SK-N-SH treated with all-trans-retinoic acid at 6 μM for 48 hours (cell line): ENCODE measurements at regions not wholly inside any gene's neighbourhood (a gene's known extent, or its start where the extent isn't known, plus 50 kb on each side); places are given as distances from the start of the nearest gene placed in this dataset.

Experiments
- ATAC-seq: fragments of 200-7000 bp; cut with Tn5 transposase; 3 replicates; pipeline ENCODE4 v1.9.1; 2020; ENCODE audit warnings: mild to moderate bottlenecking, moderate library complexity
- ARNTL ChIP-seq: fragments of 450-650 bp; formaldehyde crosslinking; IDR thresholded peaks from 2 replicates; pipeline ENCODE4 v1.5.0; 2020; ENCODE audit warnings: low read depth, mild to moderate bottlenecking, moderate library complexity, borderline replicate concordance
- CREB5 ChIP-seq: fragments of 250-450 bp; sonication (Bioruptor Pico); IDR thresholded peaks from 2 replicates; pipeline ENCODE4 v1.5.1; 2020; ENCODE audit warnings: low read depth, mild to moderate bottlenecking, moderate library complexity
- CSDC2 ChIP-seq: fragments of 250-450 bp; sonication (Bioruptor Pico); IDR thresholded peaks from 2 replicates; pipeline ENCODE4 v1.5.0; 2020; ENCODE audit warnings: mild to moderate bottlenecking, moderate library complexity
- ESRRG ChIP-seq: fragments of 250-450 bp; sonication (Bioruptor Pico); IDR thresholded peaks from 2 replicates; pipeline ENCODE4 v1.6.1; 2021; ENCODE audit warnings: mild to moderate bottlenecking
- ISL1 ChIP-seq: fragments of 250-450 bp; sonication (Bioruptor Pico); IDR thresholded peaks from 2 replicates; pipeline ENCODE4 v2.1.2; 2022; ENCODE audit warnings: mild to moderate bottlenecking, moderate library complexity
- OSR1 ChIP-seq: fragments of 250-450 bp; sonication (Bioruptor Pico); IDR thresholded peaks from 2 replicates; pipeline ENCODE4 v1.8.0; 2022; ENCODE audit warnings: moderate library complexity, mild to moderate bottlenecking, inconsistent platforms
- PATZ1 ChIP-seq: fragments of 250-450 bp; sonication (Bioruptor Pico); IDR thresholded peaks from 2 replicates; pipeline ENCODE4 v1.8.0; 2020; ENCODE audit warnings: mild to moderate bottlenecking, moderate library complexity, borderline replicate concordance
- PPARA ChIP-seq: fragments of 250-450 bp; sonication (Bioruptor Pico); IDR thresholded peaks from 2 replicates; pipeline ENCODE4 v1.5.0; 2020; ENCODE audit warnings: mild to moderate bottlenecking, borderline replicate concordance
- RARB ChIP-seq: fragments of 250-450 bp; sonication (Bioruptor Pico); IDR thresholded peaks from 2 replicates; pipeline ENCODE4 v1.8.0; 2021; ENCODE audit warnings: mild to moderate bottlenecking, moderate library complexity
- SNAI2 ChIP-seq: fragments of 250-450 bp; sonication (Bioruptor Pico); IDR thresholded peaks from 2 replicates; pipeline ENCODE4 v1.5.0; 2020; ENCODE audit warnings: mild to moderate bottlenecking, moderate library complexity
- TCF4 ChIP-seq: fragments of 250-450 bp; sonication (Bioruptor Pico); IDR thresholded peaks from 2 replicates; pipeline ENCODE4 v1.8.0; 2021; ENCODE audit warnings: mild to moderate bottlenecking, moderate library complexity, borderline replicate concordance
- TOX ChIP-seq: fragments of 250-450 bp; sonication (Bioruptor Pico); IDR thresholded peaks from 2 replicates; pipeline ENCODE4 v1.8.0; 2021; ENCODE audit warnings: mild to moderate bottlenecking, moderate library complexity, borderline replicate concordance
- ZC3H10 ChIP-seq: fragments of 250-450 bp; sonication (Bioruptor Pico); IDR thresholded peaks from 2 replicates; pipeline ENCODE4 v1.5.1; 2021; ENCODE audit warnings: mild to moderate bottlenecking, moderate library complexity
- ZFP3 ChIP-seq: fragments of 250-450 bp; sonication (Bioruptor Pico); IDR thresholded peaks from 2 replicates; pipeline ENCODE4 v1.5.0; 2020; ENCODE audit warnings: mild to moderate bottlenecking, moderate library complexity
- ZFP30 ChIP-seq: fragments of 450-650 bp; formaldehyde crosslinking; IDR thresholded peaks from 2 replicates; pipeline ENCODE4 v1.5.0; 2022; ENCODE audit warnings: mild to moderate bottlenecking, moderate library complexity
- ZNF70 ChIP-seq: fragments of 450-650 bp; formaldehyde crosslinking; IDR thresholded peaks from 2 replicates; pipeline ENCODE4 v1.5.0; 2020; ENCODE audit warnings: mild to moderate bottlenecking, moderate library complexity
- TF ChIP-seq, protein P1 (sequence below): fragments of 250-450 bp; sonication (Bioruptor Pico); IDR thresholded peaks from 2 replicates; pipeline ENCODE4 v1.8.0; 2021; ENCODE audit warnings: low read depth, mild to moderate bottlenecking, moderate library complexity, borderline replicate concordance
- TF ChIP-seq, protein P2 (sequence below): fragments of 250-450 bp; sonication (Bioruptor Pico); IDR thresholded peaks from 2 replicates; pipeline ENCODE4 v1.5.1; 2021; ENCODE audit warnings: mild to moderate bottlenecking, moderate library complexity
- TF ChIP-seq, protein P3 (sequence below): fragments of 250-450 bp; sonication (Bioruptor Pico); IDR thresholded peaks from 2 replicates; pipeline ENCODE4 v1.5.0; 2020; ENCODE audit warnings: mild to moderate bottlenecking, moderate library complexity

DNA sequence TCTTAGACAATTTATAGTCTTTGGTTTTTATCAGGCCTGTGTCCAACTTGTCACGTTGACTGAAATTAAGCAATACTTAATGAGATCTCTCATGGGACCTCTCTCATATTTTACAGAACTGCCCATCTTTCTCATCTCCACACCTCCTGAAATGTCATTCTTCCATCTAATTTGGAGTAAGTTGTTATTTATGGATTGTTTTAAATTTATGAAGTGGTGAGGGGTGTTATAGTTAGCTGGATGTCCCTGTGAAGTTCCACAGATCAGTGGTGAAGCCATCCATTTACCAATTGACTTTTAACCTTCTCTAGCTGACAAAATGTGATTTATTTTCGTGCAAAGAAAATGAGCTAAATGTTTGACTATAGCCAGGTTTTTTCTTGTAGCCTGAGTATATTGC is 824.9 kb downstream of the KCNJ2 start:
- ATAC-seq = no peak
- no peak for TF ChIP-seq ISL1
- TF ChIP-seq ZFP3 (CRISPR knock-in tag) = no peak
- no peak for TF ChIP-seq TOX (CRISPR knock-in tag)

DNA sequence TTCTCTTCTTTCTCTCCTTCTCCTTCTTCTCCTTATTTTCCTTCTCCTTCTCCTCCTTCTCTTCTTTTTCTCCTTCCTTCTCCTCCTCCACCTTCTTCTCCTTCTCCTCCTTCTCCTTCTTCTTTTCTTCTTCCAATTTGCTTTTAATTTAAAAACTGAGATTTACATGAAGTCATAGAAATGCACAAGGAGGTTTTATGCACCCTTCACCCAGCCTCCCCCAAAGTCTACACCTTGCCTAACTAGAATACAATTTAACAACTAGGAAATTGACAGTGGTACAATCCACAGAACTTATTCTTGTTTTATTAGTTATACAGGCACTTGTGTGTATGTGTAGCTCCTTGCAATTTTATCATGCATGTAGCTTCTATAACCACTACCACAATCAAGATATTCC is 826.7 kb downstream of the KCNJ2 start:
- TF ChIP-seq RARB = no peak
- no peak for TF ChIP-seq ZC3H10 (CRISPR knock-in tag)
- TF ChIP-seq TCF4 = no peak
- TF ChIP-seq PPARA = no peak
- TF ChIP-seq ZNF70 = no peak
- no peak for TF ChIP-seq CREB5 (CRISPR knock-in tag)
- TF ChIP-seq, protein P1, sequence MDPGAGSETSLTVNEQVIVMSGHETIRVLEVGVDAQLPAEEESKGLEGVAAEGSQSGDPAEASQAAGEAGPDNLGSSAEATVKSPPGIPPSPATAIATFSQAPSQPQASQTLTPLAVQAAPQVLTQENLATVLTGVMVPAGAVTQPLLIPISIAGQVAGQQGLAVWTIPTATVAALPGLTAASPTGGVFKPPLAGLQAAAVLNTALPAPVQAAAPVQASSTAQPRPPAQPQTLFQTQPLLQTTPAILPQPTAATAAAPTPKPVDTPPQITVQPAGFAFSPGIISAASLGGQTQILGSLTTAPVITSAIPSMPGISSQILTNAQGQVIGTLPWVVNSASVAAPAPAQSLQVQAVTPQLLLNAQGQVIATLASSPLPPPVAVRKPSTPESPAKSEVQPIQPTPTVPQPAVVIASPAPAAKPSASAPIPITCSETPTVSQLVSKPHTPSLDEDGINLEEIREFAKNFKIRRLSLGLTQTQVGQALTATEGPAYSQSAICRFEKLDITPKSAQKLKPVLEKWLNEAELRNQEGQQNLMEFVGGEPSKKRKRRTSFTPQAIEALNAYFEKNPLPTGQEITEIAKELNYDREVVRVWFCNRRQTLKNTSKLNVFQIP (CRISPR knock-in tag) = no peak
- TF ChIP-seq PATZ1 = no peak
- no peak for TF ChIP-seq ZFP3 (CRISPR knock-in tag)
- TF ChIP-seq ZFP30 = no peak
- no peak for ATAC-seq

GRCh38 chr17:71003736-71004135 is 834.4 kb downstream of the KCNJ2 start:
- no peak for TF ChIP-seq ZFP30
- TF ChIP-seq OSR1 (CRISPR knock-in tag) = no peak
- no peak for TF ChIP-seq PPARA
- no peak for TF ChIP-seq ZC3H10 (CRISPR knock-in tag)
- TF ChIP-seq, all 23 proteins: peak for 0
- no peak for ATAC-seq

GRCh38 chr17:71004413-71004812 is 835.1 kb downstream of the KCNJ2 start:
- ATAC-seq = no peak
- TF ChIP-seq, protein P2, sequence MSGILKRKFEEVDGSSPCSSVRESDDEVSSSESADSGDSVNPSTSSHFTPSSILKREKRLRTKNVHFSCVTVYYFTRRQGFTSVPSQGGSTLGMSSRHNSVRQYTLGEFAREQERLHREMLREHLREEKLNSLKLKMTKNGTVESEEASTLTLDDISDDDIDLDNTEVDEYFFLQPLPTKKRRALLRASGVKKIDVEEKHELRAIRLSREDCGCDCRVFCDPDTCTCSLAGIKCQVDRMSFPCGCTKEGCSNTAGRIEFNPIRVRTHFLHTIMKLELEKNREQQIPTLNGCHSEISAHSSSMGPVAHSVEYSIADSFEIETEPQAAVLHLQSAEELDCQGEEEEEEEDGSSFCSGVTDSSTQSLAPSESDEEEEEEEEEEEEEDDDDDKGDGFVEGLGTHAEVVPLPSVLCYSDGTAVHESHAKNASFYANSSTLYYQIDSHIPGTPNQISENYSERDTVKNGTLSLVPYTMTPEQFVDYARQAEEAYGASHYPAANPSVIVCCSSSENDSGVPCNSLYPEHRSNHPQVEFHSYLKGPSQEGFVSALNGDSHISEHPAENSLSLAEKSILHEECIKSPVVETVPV (CRISPR knock-in tag) = no peak
- TF ChIP-seq ZNF70 = no peak
- no peak for TF ChIP-seq ESRRG (CRISPR knock-in tag)
- TF ChIP-seq ARNTL (CRISPR knock-in tag) = no peak

DNA sequence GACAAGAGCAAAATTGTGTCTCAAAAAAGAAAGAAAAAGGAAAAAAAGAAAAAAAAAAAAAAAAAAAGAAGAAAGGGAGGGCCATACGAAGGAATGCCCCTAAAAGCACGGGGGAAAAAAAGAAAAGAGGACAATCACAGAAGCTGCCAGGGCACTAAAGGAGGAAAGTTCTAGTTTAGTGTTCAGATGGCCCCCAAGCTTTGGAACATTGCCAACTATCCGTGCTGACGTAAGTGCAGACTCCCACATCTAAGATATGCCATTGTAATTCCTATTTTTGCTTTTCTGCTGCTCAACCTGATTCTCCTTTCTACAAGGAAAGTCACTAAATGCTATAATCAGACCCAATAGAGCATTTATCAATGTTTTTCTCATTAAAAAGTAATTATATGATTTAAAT is 842.1 kb downstream of the KCNJ2 start:
- no peak for TF ChIP-seq TOX (CRISPR knock-in tag)
- ATAC-seq = no peak

DNA sequence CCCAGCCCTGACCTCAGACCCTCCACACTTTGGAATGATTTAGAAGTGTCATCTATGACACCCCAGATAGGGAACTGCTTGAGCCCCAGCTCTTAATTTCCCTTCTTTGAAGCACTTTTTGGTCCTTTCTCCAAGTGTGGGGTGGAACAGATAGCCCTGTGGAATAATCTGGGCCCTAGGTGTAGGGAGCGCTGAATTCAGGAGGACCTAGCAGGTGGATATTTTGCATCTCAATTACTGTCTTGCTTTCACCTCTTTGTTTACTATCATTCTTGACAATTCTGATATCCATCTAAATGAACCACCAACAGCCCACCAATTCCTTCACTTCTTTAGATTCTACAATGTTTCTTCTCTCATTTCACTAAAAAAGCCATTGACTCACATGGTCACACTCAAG is 850.4 kb downstream of the KCNJ2 start:
- TF ChIP-seq ZFP3 (CRISPR knock-in tag) (no peak), PATZ1 (no peak), ARNTL (CRISPR knock-in tag) (no peak), SNAI2 (CRISPR knock-in tag) (no peak), ZNF70 (no peak), ISL1 (no peak), TCF4 (no peak), CSDC2 (CRISPR knock-in tag) (no peak)
- TF ChIP-seq, protein P1 (CRISPR knock-in tag) = no peak
- TF ChIP-seq, protein P3, sequence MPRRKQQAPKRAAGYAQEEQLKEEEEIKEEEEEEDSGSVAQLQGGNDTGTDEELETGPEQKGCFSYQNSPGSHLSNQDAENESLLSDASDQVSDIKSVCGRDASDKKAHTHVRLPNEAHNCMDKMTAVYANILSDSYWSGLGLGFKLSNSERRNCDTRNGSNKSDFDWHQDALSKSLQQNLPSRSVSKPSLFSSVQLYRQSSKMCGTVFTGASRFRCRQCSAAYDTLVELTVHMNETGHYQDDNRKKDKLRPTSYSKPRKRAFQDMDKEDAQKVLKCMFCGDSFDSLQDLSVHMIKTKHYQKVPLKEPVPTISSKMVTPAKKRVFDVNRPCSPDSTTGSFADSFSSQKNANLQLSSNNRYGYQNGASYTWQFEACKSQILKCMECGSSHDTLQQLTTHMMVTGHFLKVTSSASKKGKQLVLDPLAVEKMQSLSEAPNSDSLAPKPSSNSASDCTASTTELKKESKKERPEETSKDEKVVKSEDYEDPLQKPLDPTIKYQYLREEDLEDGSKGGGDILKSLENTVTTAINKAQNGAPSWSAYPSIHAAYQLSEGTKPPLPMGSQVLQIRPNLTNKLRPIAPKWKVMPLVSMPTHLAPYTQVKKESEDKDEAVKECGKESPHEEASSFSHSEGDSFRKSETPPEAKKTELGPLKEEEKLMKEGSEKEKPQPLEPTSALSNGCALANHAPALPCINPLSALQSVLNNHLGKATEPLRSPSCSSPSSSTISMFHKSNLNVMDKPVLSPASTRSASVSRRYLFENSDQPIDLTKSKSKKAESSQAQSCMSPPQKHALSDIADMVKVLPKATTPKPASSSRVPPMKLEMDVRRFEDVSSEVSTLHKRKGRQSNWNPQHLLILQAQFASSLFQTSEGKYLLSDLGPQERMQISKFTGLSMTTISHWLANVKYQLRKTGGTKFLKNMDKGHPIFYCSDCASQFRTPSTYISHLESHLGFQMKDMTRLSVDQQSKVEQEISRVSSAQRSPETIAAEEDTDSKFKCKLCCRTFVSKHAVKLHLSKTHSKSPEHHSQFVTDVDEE (CRISPR knock-in tag) = no peak
- no peak for ATAC-seq
